ENCODE measurements at regions not wholly inside any gene's neighbourhood (a gene's known extent, or its start where the extent isn't known, plus 50 kb on each side); places are given as distances from the start of the nearest gene placed in this dataset.

- no peaks in the 10 kb centered on the region for H4K20me1 ChIP-seq (replicated peaks in 1 of 2; ENCODE audit: control insufficient read depth in 1 of 2, insufficient read depth in 2 of 2, low read length in 2 of 2)
- H3K18ac ChIP-seq (ENCODE audit: extremely low read depth, low read length), result no peak overlapping the region
- no peak for TF ChIP-seq EZH2 (IDR thresholded peaks at IDR 0.05; ENCODE audit: low read depth, low read length, severe bottlenecking)
- TF ChIP-seq TBP (IDR thresholded peaks at IDR 0.05; ENCODE audit: low read depth, low read length), result no peak
- no peak overlapping the region for H3K23ac ChIP-seq (ENCODE audit: insufficient read length)
- H3K9ac ChIP-seq (replicated peaks in 1 of 4; ENCODE audit: extremely low read depth in 1 of 4, low read depth in 3 of 4, low read length in 3 of 4), result no peak overlapping the region
- no peak overlapping the region for H2BK20ac ChIP-seq (ENCODE audit: low read length)
- no peak overlapping the region for H3K4ac ChIP-seq (replicated peaks; ENCODE audit: insufficient read length, low read depth, low read length)
- H4K91ac ChIP-seq (replicated peaks; ENCODE audit: insufficient read length, low read length), result no peak overlapping the region
- POLR2A ChIA-PET (ENCODE audit: partially characterized antibody), result no interaction called here
- FAIRE-seq (no peak), DNase-seq (ENCODE audit: low read depth in 1 of 2, low spot score in 2 of 2) (no peak)
- H3K36me3 ChIP-seq (ENCODE audit: control insufficient read depth in 2 of 4, insufficient read depth in 4 of 4, low read length in 3 of 4), result no peaks in the 10 kb centered on the region
- no peaks in the 10 kb centered on the region for H3K23me2 ChIP-seq (ENCODE audit: low read depth, low read length)
- no peak overlapping the region for H2AFZ ChIP-seq (ENCODE audit: low read length)
- H2BK5ac ChIP-seq (ENCODE audit: low read depth, low read length), result no peak overlapping the region
- H3K14ac ChIP-seq (ENCODE audit: insufficient read length), result no peak overlapping the region
- H3K4me1 ChIP-seq (replicated peaks in 1 of 4; ENCODE audit: control insufficient read depth in 3 of 4, insufficient read depth in 4 of 4, low read length in 3 of 4), result no peaks in the 10 kb centered on the region
- CTCF ChIA-PET (ENCODE audit: partially characterized antibody), result interaction anchor here (0.9 to 1.0 kb wide), 3 partner anchors 9 to 36 kb away, joined by 3 read pairs; no protein-coding TSS in a partner anchor
- H3K27me3 ChIP-seq (replicated peaks in 1 of 4; ENCODE audit: control insufficient read depth in 3 of 4, extremely low read depth in 1 of 4, insufficient read depth in 3 of 4, low read length in 3 of 4), result no peaks in the 10 kb centered on the region
- no peaks in the 10 kb centered on the region for H3K79me1 ChIP-seq (ENCODE audit: low read depth, low read length)
- H3K9me3 ChIP-seq (ENCODE audit: insufficient read depth in 2 of 2, low read depth in 1 of 2, low read length in 1 of 2), result peaks cover 9 to 14% of the 10 kb centered on the region in 2 experiments; a peak in 3 of 4 replicates
- no peak overlapping the region for H4K5ac ChIP-seq (ENCODE audit: insufficient read length, low read depth, low read length)
- no peak overlapping the region for H3K4me2 ChIP-seq (ENCODE audit: insufficient read depth in 1 of 2, low read depth in 2 of 2, low read length in 2 of 2)
- H3K79me2 ChIP-seq (ENCODE audit: control insufficient read depth in 1 of 2, insufficient read depth in 2 of 2, low read length in 2 of 2), result no peaks in the 10 kb centered on the region
- no peak overlapping the region for H4K8ac ChIP-seq (ENCODE audit: extremely low read depth, insufficient read depth, low read length)
- H2BK120ac ChIP-seq (replicated peaks; ENCODE audit: low read depth, low read length), result no peak overlapping the region
- H3K4me3 ChIP-seq (ENCODE audit: extremely low read depth in 1 of 4, insufficient read depth in 2 of 4, low read depth in 3 of 4, low read length in 4 of 4), result no peak overlapping the region
- 91% methylated on average over 2 of the region's 2 CpGs; no CpG with 5 or more reads in 1 of the 2 experiments for WGBS, 2 experiments (ENCODE audit: extremely low coverage in 1 of 2, insufficient coverage in 1 of 2, insufficient read length in 1 of 2, insufficient replicate concordance in 2 of 2, low coverage in 1 of 2, low lambda C conversion rate in 2 of 2, missing lambda C conversion rate in 1 of 2)
- no peak overlapping the region for H2BK12ac ChIP-seq (ENCODE audit: low read depth, low read length)
- no peak overlapping the region for H3K27ac ChIP-seq (ENCODE audit: low read depth, low read length)
- no peak overlapping the region for H3K56ac ChIP-seq (replicated peaks; ENCODE audit: insufficient read length, low read depth, low read length)
- H2BK15ac ChIP-seq (ENCODE audit: low read length), result no peak overlapping the region
- H2AK5ac ChIP-seq (ENCODE audit: low read depth, low read length), result no peak overlapping the region
Measured at GRCh38 chr15:38781196-38781595, 216.6 kb upstream of the RASGRP1 start.
